CD14-positive monocyte (primary cell): ENCODE measurements at regions not wholly inside any gene's neighbourhood (a gene's known extent, or its start where the extent isn't known, plus 50 kb on each side); places are given as distances from the start of the nearest gene placed in this dataset.

Experiments
- DNase-seq, 3 donors: peaks; one replicate each; pipeline ENCODE4 v3.0.0-alpha.2; 2011 to 2022
- H2AFZ ChIP-seq: 2 replicates; pipeline ENCODE4 v1.6.0; 2012; ENCODE audit warnings: mild to moderate bottlenecking, low read depth, low read length, inconsistent platforms; ENCODE audit not compliant: insufficient read depth, poor library complexity, severe bottlenecking
- H3K27ac ChIP-seq, 2 donors: 1 replicate in 1 of 2; 2 replicates in 1 of 2; pipeline ENCODE4 v1.5.1; 2012 to 2013; ENCODE audit warnings: low read length in 2 of 2, control low read depth in 1 of 2, inconsistent platforms in 1 of 2, low read depth in 1 of 2, mild to moderate bottlenecking in 1 of 2
- H3K27me3 ChIP-seq, 2 donors: one replicate each; pipeline versions ENCODE4 v1.6.0 to v1.6.1; 2011 to 2013; ENCODE audit warnings: low read length in 2 of 2; ENCODE audit not compliant: control insufficient read depth in 2 of 2, insufficient read depth in 2 of 2
- H3K36me3 ChIP-seq, 2 donors: replicated peaks in 1 of 2; 1 replicate in 1 of 2; 2 replicates in 1 of 2; pipeline versions ENCODE4 v1.5.1 to v1.6.1; 2012 to 2013; ENCODE audit warnings: low read length in 2 of 2, control low read depth in 1 of 2, inconsistent platforms in 1 of 2, mild to moderate bottlenecking in 1 of 2; ENCODE audit not compliant: insufficient read depth in 2 of 2, control insufficient read depth in 1 of 2
- H3K4me1 ChIP-seq, 2 donors: 1 replicate in 1 of 2; 2 replicates in 1 of 2; pipeline versions ENCODE4 v1.5.1 to v1.6.1; 2012 to 2013; ENCODE audit warnings: low read length in 2 of 2, control low read depth in 1 of 2, inconsistent platforms in 1 of 2, mild to moderate bottlenecking in 1 of 2, moderate library complexity in 1 of 2; ENCODE audit not compliant: insufficient read depth in 2 of 2, control insufficient read depth in 1 of 2
- H3K4me2 ChIP-seq: replicated peaks from 2 replicates; pipeline ENCODE3; 2012; ENCODE audit warnings: low read length, moderate library complexity, mild to moderate bottlenecking; ENCODE audit not compliant: poor library complexity, severe bottlenecking; ENCODE audit errors: extremely low read depth
- H3K4me3 ChIP-seq, 3 experiments: fragments of 200-600 bp in 1 of 3; sonication (generic) in 1 of 3; replicated peaks in 1 of 3; 1 replicate in 2 of 3; 2 replicates in 1 of 3; pipeline ENCODE4 v1.5.1; 2011 to 2013; ENCODE audit warnings: low read length in 3 of 3, mild to moderate bottlenecking in 3 of 3, control low read depth in 2 of 3, low read depth in 2 of 3, inconsistent platforms in 1 of 3, moderate library complexity in 1 of 3
- H3K79me2 ChIP-seq: 2 replicates; pipeline ENCODE4 v1.6.0; 2012; ENCODE audit warnings: mild to moderate bottlenecking, control low read depth, inconsistent platforms, low read length, moderate library complexity; ENCODE audit not compliant: insufficient read depth
- H3K9ac ChIP-seq: 2 replicates; pipeline ENCODE4 v1.6.0; 2017; ENCODE audit warnings: low read length, mild to moderate bottlenecking; ENCODE audit not compliant: insufficient read depth, poor library complexity, severe bottlenecking
- H3K9me3 ChIP-seq, 2 donors: replicated peaks in 1 of 2; 1 replicate in 1 of 2; 2 replicates in 1 of 2; pipeline versions ENCODE4 v1.5.1 to v1.6.1; 2012 to 2013; ENCODE audit warnings: low read length in 2 of 2, control low read depth in 1 of 2; ENCODE audit not compliant: control insufficient read depth in 1 of 2, insufficient read depth in 1 of 2
- H4K20me1 ChIP-seq: 2 replicates; pipeline ENCODE4 v1.6.0; 2012; ENCODE audit warnings: mild to moderate bottlenecking, low read length, control low read depth, moderate library complexity; ENCODE audit not compliant: insufficient read depth
- H3K27ac Mint-ChIP-seq, 7 donors: one replicate each; pipeline ENCODE4 v1.8.0; 2020; ENCODE audit warnings: mild to moderate bottlenecking in 7 of 7, mixed read lengths in 7 of 7, moderate library complexity in 6 of 7, inconsistent platforms in 2 of 7
- H3K27me3 Mint-ChIP-seq, 3 donors: one replicate each; pipeline ENCODE4 v1.8.0; 2021 to 2022; ENCODE audit warnings: low read depth in 3 of 3, mild to moderate bottlenecking in 3 of 3, mixed read lengths in 3 of 3, moderate library complexity in 3 of 3, inconsistent platforms in 1 of 3
- H3K36me3 Mint-ChIP-seq, 2 donors: one replicate each; pipeline ENCODE4 v1.8.0; 2020; ENCODE audit warnings: mixed read lengths in 2 of 2, inconsistent platforms in 1 of 2, mild to moderate bottlenecking in 1 of 2
- H3K4me1 Mint-ChIP-seq: one replicate; pipeline ENCODE4 v1.8.0; 2020; ENCODE audit warnings: mild to moderate bottlenecking, mixed read lengths
- H3K4me3 Mint-ChIP-seq, 2 donors: one replicate each; pipeline ENCODE4 v1.8.0; 2020; ENCODE audit warnings: mild to moderate bottlenecking in 2 of 2, mixed read lengths in 2 of 2, moderate library complexity in 1 of 2
- H3K9me3 Mint-ChIP-seq, 7 donors: one replicate each; pipeline ENCODE4 v1.8.0; 2020 to 2022; ENCODE audit warnings: mixed read lengths in 7 of 7, mild to moderate bottlenecking in 6 of 7, moderate library complexity in 6 of 7, inconsistent platforms in 2 of 7
- CTCF ChIP-seq: fragments of 200-600 bp; IDR thresholded peaks from one replicate; pipeline ENCODE4 v1.8.0; 2022; ENCODE audit warnings: antibody characterized with exemption, mild to moderate bottlenecking
- WGBS: methylation state at CpG from one replicate; pipeline ENCODE4 v1.1.5; 2013; ENCODE audit warnings: missing lambda C conversion rate; ENCODE audit not compliant: insufficient coverage; 5-methylcytosine and 5-hydroxymethylcytosine counted together
- intact Hi-C, 2 donors: fragments of 100-400 bp; cut with micrococcal nuclease; formaldehyde crosslinking; loops; one replicate each; pipeline versions ENCODE4 v1.15.0 to v1.15.1; 2023

DNA sequence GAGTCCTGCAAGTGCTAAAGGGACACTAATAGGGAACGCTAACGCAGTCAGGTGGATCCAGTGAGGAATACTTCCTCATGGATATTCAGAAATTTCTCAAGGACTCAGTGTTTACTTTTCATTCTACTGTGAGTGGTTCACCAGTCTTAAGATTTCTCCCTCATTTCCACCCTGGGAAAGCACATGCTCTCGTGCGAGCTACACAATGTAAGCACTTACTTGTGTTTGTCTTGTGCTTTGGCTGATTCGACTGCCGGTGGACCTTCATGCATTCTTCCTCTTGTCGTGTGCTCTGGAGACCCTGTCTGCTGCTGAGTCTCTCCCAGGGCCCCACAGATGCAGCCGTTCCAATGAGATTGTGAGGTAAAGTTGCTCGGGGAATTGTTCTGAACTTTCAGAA is 180.1 kb downstream of the NUFIP1 start:
- H3K4me3 Mint-ChIP-seq, result no peak overlapping the region
- no peak overlapping the region for H2AFZ ChIP-seq
- H3K36me3 ChIP-seq, result no peaks in the 10 kb centered on the region
- intact Hi-C loops, result no loop called here
- 95% methylated on average over 5 of the region's 9 CpGs for WGBS
- no peak for TF ChIP-seq CTCF
- no peak overlapping the region for H3K4me2 ChIP-seq
- H3K27me3 ChIP-seq, result no peaks in the 10 kb centered on the region
- H3K4me1 Mint-ChIP-seq, result peaks cover 10% of the 10 kb centered on the region
- H3K4me1 ChIP-seq, result peaks cover 0 to 13% of the 10 kb centered on the region in 2 donors
- peaks cover 1 to 6% (median 2%) of the 10 kb centered on the region in 3 donors for H3K27me3 Mint-ChIP-seq
- H3K9me3 ChIP-seq, result no peaks in the 10 kb centered on the region
- no peak overlapping the region for H3K9ac ChIP-seq
- no peak overlapping the region for H3K4me3 ChIP-seq
- no peak overlapping the region for H3K27ac ChIP-seq
- no peaks in the 10 kb centered on the region for H3K79me2 ChIP-seq
- H3K27ac Mint-ChIP-seq, result no peak overlapping the region
- peaks cover 0 to 1% (median 0%) of the 10 kb centered on the region in 7 donors for H3K9me3 Mint-ChIP-seq
- H3K36me3 Mint-ChIP-seq, result no peaks in the 10 kb centered on the region
- DNase-seq, result no peak
- H4K20me1 ChIP-seq, result no peaks in the 10 kb centered on the region

- peak in 1 of 3 donors; percentile 6 for DNase-seq
- intact Hi-C loops, result no loop called here
- H3K9ac ChIP-seq, result no peak overlapping the region
- no peaks in the 10 kb centered on the region for H3K27me3 ChIP-seq
- H3K9me3 ChIP-seq, result no peaks in the 10 kb centered on the region
- H3K4me1 ChIP-seq, result peaks cover 0 to 13% of the 10 kb centered on the region in 2 donors
- H4K20me1 ChIP-seq, result no peaks in the 10 kb centered on the region
- TF ChIP-seq CTCF, result no peak
- Mint-ChIP-seq H3K36me3 (no peaks in the 10 kb centered on the region), H3K27me3 (peaks cover 1 to 6% (median 2%) of the 10 kb centered on the region in 3 donors), H3K9me3 (peaks cover 0 to 6% (median 0%) of the 10 kb centered on the region in 7 donors), H3K27ac (peak overlapping the region in 2 of 7 donors; percentile 32 to 41), H3K4me3 (no peak overlapping the region), H3K4me1 (peaks cover 10% of the 10 kb centered on the region)
- H3K27ac ChIP-seq, result no peak overlapping the region
- H3K4me2 ChIP-seq, result no peak overlapping the region
- no peaks in the 10 kb centered on the region for H3K79me2 ChIP-seq
- no peaks in the 10 kb centered on the region for H3K36me3 ChIP-seq
- WGBS, result no CpG with 5 or more reads among the region's 1 CpG
- no peak overlapping the region for H2AFZ ChIP-seq
- no peak overlapping the region for H3K4me3 ChIP-seq
These were observed 181.1 kb downstream of the NUFIP1 start for GRCh38 chr13:44808185-44808584.
